Natural killer cell (primary cell): ENCODE measurements at regions not wholly inside any gene's neighbourhood (a gene's known extent, or its start where the extent isn't known, plus 50 kb on each side); places are given as distances from the start of the nearest gene placed in this dataset.

Experiments
- ATAC-seq, 3 donors: fragments of 150-1000 bp in 2 of 3; fragments of 200-7000 bp in 1 of 3; cut with Tn5 transposase; 1 replicate in 1 of 3; 2 replicates in 2 of 3; pipeline ENCODE4 v1.10.0; 2021; ENCODE audit warnings: mild to moderate bottlenecking in 2 of 3, moderate library complexity in 2 of 3
- DNase-seq, 2 donors: peaks; one replicate each; pipeline versions ENCODE4 v3.0.0 to v3.0.0-alpha.2; 2013 to 2021; ENCODE audit warnings: mixed read lengths in 1 of 2
- H3K27ac ChIP-seq: one replicate; pipeline ENCODE4 v1.5.1; 2013; ENCODE audit warnings: mild to moderate bottlenecking, low read length
- H3K27me3 ChIP-seq: one replicate; pipeline ENCODE4 v1.6.1; 2013; ENCODE audit warnings: low read length; ENCODE audit not compliant: control insufficient read depth, insufficient read depth
- H3K36me3 ChIP-seq: one replicate; pipeline ENCODE4 v1.6.1; 2013; ENCODE audit warnings: low read length; ENCODE audit not compliant: control insufficient read depth, insufficient read depth
- H3K4me1 ChIP-seq: one replicate; pipeline ENCODE4 v1.6.1; 2013; ENCODE audit warnings: low read length; ENCODE audit not compliant: control insufficient read depth, insufficient read depth
- H3K4me3 ChIP-seq: one replicate; pipeline ENCODE4 v1.5.1; 2013; ENCODE audit warnings: low read length
- H3K9me3 ChIP-seq: one replicate; pipeline ENCODE4 v1.6.1; 2013; ENCODE audit warnings: low read length; ENCODE audit not compliant: control insufficient read depth, insufficient read depth
- H3K27ac Mint-ChIP-seq, 2 donors: one replicate each; pipeline ENCODE4 v1.8.0; 2022; ENCODE audit warnings: mild to moderate bottlenecking in 2 of 2, mixed read lengths in 2 of 2, moderate library complexity in 1 of 2
- H3K27me3 Mint-ChIP-seq, 2 donors: one replicate each; pipeline ENCODE4 v1.8.0; 2022; ENCODE audit warnings: low read depth in 2 of 2, mixed read lengths in 2 of 2
- H3K36me3 Mint-ChIP-seq: one replicate; pipeline ENCODE4 v1.8.0; 2022; ENCODE audit warnings: mixed read lengths
- H3K4me1 Mint-ChIP-seq, 2 donors: one replicate each; pipeline ENCODE4 v1.8.0; 2022; ENCODE audit warnings: mixed read lengths in 2 of 2
- H3K4me3 Mint-ChIP-seq: one replicate; pipeline ENCODE4 v1.8.0; 2022; ENCODE audit warnings: mild to moderate bottlenecking, moderate library complexity, mixed read lengths
- H3K9me3 Mint-ChIP-seq, 2 donors: one replicate each; pipeline ENCODE4 v1.8.0; 2022; ENCODE audit warnings: mixed read lengths in 2 of 2
- WGBS: methylation state at CpG from one replicate; pipeline ENCODE4 v1.1.7; 2013; ENCODE audit warnings: missing lambda C conversion rate; ENCODE audit not compliant: insufficient coverage; 5-methylcytosine and 5-hydroxymethylcytosine counted together
- intact Hi-C: fragments of 100-400 bp; cut with micrococcal nuclease; formaldehyde crosslinking; loops from one replicate; pipeline ENCODE4 v1.14.2; 2022
- TF ChIP-seq, protein P1 (sequence below): fragments of 200-600 bp; IDR thresholded peaks from one replicate; pipeline ENCODE4 v1.8.0; 2022; ENCODE audit warnings: antibody characterized with exemption

DNA sequence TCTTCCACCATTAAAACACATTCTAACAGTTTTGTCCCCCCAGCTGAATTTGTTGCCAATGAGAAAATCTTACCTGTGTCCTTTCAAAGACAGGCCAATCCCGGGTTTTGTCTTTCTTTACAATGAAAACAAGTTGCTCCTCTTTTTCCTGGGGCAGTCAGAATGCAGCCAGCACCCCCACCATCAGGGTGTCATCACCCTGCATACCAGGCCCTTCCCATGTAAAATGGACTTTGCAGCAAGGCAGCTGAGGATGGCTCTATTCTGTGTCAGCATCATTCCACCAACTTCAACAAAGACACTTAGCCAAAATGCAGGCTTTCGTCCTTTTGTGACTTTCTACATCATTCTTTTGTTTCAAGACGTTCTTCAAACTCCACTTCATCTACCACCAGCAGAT, 490.9 kb downstream of the OCA2 start:
- no peak overlapping the region for H3K4me3 ChIP-seq
- TF ChIP-seq, protein P1, sequence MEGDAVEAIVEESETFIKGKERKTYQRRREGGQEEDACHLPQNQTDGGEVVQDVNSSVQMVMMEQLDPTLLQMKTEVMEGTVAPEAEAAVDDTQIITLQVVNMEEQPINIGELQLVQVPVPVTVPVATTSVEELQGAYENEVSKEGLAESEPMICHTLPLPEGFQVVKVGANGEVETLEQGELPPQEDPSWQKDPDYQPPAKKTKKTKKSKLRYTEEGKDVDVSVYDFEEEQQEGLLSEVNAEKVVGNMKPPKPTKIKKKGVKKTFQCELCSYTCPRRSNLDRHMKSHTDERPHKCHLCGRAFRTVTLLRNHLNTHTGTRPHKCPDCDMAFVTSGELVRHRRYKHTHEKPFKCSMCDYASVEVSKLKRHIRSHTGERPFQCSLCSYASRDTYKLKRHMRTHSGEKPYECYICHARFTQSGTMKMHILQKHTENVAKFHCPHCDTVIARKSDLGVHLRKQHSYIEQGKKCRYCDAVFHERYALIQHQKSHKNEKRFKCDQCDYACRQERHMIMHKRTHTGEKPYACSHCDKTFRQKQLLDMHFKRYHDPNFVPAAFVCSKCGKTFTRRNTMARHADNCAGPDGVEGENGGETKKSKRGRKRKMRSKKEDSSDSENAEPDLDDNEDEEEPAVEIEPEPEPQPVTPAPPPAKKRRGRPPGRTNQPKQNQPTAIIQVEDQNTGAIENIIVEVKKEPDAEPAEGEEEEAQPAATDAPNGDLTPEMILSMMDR, result no peak
- H3K4me1 ChIP-seq, result no peaks in the 10 kb centered on the region
- 69% methylated on average over 3 of the region's 3 CpGs for WGBS
- Mint-ChIP-seq H3K36me3 (peaks cover 6% of the 10 kb centered on the region), H3K27me3 (no peaks in the 10 kb centered on the region), H3K4me1 (no peaks in the 10 kb centered on the region), H3K27ac (no peak overlapping the region), H3K4me3 (no peak overlapping the region), H3K9me3 (peaks cover 9 to 12% of the 10 kb centered on the region in 2 donors)
- H3K27me3 ChIP-seq, result no peaks in the 10 kb centered on the region
- intact Hi-C loops, result no loop called here
- H3K27ac ChIP-seq, result no peak overlapping the region
- no peaks in the 10 kb centered on the region for H3K36me3 ChIP-seq
- ATAC-seq (no peak), DNase-seq (no peak)
- H3K9me3 ChIP-seq, result peaks cover 7% of the 10 kb centered on the region

DNA sequence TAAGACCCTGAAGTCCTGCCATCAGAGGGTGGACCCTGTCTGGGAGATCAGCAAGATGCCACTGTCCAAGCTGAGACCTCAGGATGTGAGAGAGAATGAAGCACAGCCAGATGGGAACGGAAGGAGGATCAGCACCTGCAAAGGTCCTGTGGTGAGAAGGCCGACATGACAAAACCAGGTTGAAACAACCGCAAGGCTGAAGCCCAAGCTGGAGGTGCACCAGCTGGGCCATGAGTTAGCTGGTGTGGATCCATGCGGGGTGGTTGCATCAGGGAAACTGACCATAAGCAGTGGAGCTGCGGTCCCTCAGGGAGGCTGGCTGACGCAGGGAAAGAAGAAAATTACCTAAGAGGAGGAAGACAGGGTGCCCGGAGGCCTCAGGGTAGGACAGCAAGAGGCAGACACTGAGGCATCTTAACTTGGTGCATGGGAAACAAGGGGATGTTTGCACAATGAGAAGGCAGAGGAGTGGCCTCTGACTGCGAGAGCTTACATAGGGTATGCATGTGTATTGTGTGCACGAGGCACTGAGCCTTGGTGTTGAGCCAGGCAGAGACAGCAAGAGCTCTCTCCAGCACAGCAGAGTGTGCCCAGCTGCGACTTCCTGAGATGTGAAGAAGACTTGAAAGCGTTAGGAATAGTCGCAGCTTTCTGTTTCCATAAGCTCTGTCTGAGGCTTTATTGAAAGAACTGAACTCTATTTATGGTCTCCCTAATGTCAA, 497.7 kb downstream of the OCA2 start:
- whole genome bisulfite sequencing, result 71% methylated on average over 12 of the region's 12 CpGs
- H3K4me3 ChIP-seq, result no peak overlapping the region
- H3K9me3 ChIP-seq, result peaks cover 26% of the 10 kb centered on the region
- H3K36me3 ChIP-seq, result no peaks in the 10 kb centered on the region
- intact Hi-C loops, result no loop called here
- ATAC-seq (no peak), DNase-seq (no peak)
- H3K4me1 ChIP-seq, result no peaks in the 10 kb centered on the region
- TF ChIP-seq, protein P1, result no peak
- Mint-ChIP-seq H3K27ac (no peak overlapping the region), H3K4me3 (no peak overlapping the region), H3K9me3 (peaks cover 12 to 14% of the 10 kb centered on the region in 2 donors), H3K4me1 (no peaks in the 10 kb centered on the region), H3K27me3 (no peaks in the 10 kb centered on the region), H3K36me3 (peaks cover 6% of the 10 kb centered on the region)
- H3K27me3 ChIP-seq, result no peaks in the 10 kb centered on the region
- H3K27ac ChIP-seq, result no peak overlapping the region

DNA sequence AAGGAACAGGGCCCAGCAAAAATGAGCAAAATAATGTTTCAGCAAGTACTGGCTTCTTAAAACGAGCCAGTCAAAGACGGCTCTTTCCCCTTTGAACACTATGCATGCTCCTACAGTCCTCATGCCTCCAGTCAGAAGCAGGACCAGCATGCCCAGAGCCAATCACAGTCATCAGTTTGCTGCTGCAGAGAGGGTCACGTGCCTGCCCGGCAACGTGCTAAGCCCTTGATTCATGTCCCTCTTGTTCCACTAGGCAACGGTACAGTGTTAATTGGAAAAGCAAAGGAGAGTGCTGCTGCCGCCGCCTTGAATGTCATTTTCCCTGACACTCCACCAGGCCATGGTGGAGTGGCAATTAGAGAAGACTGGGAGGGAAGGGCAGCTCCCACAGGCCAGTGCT, 500.1 kb downstream of the OCA2 start:
- DNase-seq, result no peak
- peaks cover 9 to 14% of the 10 kb centered on the region in 2 donors for H3K9me3 Mint-ChIP-seq
- intact Hi-C loops, result no loop called here

More for the DNA sequence above, 500.1 kb downstream of the OCA2 start:
- no peaks in the 10 kb centered on the region for H3K4me1 ChIP-seq
- H3K4me1 Mint-ChIP-seq, result no peaks in the 10 kb centered on the region
- H3K27me3 Mint-ChIP-seq, result no peaks in the 10 kb centered on the region
- H3K4me3 ChIP-seq, result no peak overlapping the region
- H3K27ac Mint-ChIP-seq, result no peak overlapping the region
- H3K27ac ChIP-seq, result no peak overlapping the region
- H3K9me3 ChIP-seq, result peaks cover 18% of the 10 kb centered on the region
- WGBS, result 74% methylated on average over 8 of the region's 8 CpGs
- no peak for ATAC-seq
- peaks cover 6% of the 10 kb centered on the region for H3K36me3 Mint-ChIP-seq
- no peaks in the 10 kb centered on the region for H3K27me3 ChIP-seq
- no peak overlapping the region for H3K4me3 Mint-ChIP-seq
- no peaks in the 10 kb centered on the region for H3K36me3 ChIP-seq
- TF ChIP-seq, protein P1, result no peak
